ENCODE measurements at regions not wholly inside any gene's neighbourhood (a gene's known extent, or its start where the extent isn't known, plus 50 kb on each side); places are given as distances from the start of the nearest gene placed in this dataset.

DNA sequence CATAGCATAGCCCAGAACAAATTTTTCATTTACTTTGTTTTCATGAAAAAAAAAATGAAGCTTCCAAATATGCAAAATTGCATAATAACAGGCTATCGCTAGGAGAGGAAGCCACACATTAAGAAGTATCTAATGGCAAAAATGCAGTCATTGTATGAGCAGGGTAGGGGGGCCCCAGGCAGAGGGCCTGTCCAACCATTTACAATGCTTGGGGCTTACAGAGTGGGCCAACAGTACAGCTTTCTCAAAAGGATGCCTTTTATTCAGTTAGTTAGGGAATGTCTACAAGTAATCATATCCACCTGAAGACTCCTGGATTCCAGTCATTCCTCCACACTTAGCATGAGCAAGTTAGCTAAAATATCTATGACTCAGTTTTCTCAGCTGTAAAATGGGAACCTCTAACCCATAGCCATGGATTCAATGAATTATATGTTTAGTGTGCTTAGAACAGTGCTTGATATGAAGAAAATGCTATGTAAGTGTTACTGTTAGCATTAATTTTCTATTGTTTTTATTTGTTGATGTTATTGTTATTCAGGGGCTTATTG lies 117.7 kb downstream of the GAS1 start:
- no peak for DNase-seq

DNA sequence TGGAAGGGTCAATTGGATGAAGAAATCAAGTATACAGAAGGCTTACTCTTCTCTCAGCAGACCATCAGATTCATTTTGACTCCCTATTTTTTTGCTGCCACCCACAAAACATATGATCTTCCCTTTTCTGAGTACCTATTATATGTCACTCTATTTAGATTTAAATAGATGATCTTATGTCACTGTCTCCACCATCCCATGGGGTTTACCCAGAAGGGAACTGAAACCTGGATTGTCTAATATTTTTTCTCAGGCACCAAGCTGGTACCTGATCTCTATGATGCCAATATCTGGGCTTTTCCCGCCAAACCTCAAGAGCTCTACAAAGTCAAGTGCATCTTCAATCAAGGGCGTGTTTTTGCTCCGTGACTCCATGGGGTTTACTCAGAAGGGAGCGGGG lies 118.7 kb downstream of the GAS1 start:
- no peak for DNase-seq

DNA sequence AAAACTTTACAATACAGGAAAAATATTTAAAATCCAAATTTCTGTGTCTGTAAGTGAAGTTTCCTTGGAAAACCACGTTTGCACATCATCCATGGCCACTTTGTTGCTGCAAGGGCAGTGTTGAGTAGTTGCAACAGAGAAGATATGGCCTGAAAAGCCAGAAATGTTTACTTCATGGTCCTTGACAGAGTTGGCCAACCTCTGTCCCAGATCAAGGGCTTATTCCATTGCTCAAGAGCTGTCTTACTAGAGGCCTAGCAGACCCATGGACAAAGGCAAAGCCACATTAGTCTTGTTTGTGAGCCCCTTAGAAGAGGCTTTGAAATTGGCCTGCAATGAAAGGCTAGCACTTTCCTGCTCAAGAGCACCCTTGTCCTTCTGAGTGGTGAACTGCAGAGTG lies 119.4 kb downstream of the GAS1 start:
- DNase-seq, result no peak

DNA sequence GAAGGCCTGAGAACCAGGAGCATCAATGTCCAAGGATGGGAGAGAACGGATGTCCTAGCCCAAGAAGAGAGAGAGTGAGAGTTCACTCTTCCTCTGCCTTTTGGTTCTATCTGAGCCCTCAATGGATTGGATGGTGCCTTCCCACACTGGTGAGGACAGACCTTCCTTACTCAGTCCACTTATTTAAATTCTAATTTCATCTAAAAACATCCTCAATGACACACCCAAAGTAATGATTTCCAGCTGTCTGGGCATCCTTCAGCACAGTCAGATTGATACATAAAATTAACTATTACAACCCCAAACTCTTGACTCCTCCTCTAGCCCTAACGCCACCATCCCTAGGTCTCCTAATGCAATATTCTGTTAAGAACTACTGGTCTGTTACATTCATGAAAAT lies 122.0 kb downstream of the GAS1 start:
- no peak for DNase-seq

DNA sequence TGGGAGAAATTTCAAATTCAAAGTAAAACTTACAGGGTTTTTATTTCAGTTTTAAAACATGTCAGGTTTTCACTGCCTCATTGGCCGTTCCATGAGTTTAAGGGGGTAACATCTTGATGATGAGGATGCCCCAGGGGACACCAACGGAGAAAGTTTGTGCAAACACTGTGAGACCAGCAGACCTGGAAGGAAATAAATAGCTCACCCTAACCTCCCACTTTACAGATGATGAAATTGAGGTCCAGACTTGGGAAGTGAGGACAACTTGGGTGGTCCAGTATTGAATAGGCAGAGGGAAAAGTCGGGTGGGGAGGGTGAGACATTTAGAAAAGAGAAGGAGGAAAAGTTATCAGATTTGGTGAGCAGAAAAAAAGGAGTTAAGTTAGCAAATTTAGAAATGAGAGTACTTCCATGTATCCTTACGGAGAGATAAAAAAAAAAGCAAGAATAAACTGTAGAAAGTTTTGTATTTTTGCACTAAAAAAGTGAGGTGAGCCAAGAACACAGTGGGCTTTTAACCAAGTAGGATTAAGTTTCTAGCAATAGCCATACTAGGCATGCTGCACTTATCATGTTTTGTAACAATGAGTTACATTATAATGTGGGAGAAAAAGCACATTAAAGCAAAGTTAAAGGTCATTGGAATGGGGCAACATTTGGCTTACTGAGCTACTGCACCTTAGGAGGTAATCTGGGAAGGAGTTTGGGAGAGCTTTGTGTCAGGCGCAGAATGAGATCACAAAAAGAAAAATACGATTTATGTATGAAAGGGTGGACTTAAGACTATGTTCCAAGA lies 125.1 kb downstream of the GAS1 start:
- DNase-seq, result no peak

DNA sequence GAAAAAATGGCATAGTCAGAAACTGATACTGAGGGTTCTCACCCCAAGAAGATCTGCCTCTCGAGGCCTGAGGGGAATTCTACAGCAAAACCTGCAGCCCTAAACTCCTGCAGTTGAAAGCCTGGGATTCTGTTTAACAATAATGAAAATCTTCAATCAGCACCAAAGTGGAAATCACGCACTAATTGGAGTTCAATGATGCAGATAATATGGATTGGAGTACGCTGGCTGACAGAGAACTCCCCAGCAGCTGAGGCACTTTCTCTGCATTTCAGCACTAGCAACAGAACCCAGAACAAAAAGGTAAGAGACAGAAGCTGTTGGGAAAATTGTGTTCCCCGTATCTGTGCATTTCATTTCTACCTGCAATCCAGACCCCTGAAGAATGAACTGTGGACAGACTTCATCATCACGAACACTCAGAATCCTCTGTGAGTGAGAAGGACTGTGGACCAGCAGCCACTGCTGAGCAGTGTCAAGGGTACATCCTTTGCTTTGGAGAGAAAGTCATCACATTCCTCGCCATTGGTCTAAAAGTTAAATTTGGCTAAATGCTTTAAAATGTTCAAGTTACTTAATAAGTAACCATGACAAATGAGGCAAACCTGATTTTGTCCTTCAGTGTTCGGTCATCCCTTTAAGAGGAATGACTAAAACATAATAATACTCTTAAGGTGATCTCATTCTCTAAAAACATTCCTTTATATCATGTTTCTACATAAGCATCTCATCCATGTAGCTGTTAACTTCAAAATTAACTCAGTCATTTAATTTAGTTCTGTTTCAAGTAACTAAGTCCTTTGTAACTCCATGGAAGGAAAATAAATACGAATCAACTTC lies 126.1 kb downstream of the GAS1 start:
- no peak for DNase-seq

DNA sequence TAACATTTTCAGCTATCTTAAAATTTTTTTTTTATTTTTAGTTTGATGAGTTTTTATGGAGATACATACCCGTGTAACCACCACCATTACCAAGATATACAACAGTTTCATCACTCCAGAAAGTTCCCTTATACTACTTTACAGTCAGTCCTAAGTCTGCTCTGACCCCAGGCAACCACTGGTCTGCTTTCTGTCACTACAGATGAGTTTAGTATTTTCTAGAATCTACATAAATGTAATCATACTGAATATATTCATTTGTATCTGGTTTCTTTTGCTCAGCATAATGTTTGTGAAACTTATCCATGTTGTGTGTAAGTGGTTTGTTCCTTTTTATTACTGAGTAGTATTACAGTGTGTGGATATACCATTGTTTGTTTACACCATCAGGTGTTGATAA lies 127.8 kb downstream of the GAS1 start:
- no peak for DNase-seq

DNA sequence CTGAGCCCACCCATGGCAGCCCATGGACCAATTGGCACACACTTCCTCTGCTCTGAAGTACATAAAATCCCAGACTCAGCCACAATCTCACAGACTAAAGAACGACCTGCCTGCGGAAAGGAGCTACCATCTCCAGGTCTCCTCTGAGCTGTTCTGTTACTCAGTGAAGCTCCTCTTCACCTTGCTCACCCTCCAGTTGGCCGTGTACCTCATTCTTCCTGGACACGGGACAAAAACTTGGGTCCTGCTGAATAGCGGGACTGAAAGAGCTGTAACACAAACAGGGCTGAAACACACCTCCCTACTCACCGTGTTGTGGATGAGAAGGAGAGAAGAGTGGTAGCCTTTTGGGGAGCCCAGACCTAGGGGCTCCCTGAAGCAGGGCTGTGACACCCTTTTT lies 128.7 kb downstream of the GAS1 start:
- DNase-seq, result no peak

DNA sequence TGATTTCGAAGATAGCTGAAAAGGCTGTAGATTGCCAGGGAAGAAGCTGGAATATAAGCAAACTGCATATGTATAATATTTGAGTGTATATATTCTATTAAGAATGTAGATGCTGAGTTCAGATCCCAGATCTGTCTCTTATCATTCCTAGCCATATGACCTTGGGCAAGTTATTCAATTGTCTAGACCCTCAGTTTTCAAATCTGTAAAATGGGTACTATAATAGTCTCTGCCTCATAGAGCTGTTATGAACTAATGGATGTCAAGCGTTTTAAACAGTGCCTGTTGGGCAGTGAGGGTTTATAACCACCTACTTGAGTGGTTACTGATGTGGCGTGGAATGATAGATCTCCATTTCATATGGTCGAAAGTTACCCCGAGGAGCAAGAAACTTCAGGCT lies 130.4 kb downstream of the GAS1 start:
- no peak for DNase-seq

DNA sequence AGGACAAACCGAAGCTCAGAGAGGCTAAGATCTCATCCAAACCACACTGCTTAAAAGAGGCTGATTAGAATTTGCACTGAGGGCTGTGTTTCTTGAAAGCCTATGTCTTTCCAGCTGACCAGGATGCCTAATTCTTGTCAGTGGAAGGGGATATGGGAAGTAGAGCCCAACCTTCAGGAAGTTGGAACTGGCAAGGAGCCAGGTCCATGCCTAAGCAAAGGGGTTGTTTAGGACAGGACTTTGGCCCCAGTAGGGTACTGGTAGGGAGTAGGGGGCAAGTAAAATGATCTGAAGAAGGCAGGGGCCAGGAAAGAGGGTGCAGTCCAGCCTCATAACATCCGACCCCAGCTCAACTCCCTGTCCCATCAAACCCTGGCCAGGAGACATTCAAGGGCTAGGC lies 130.9 kb downstream of the GAS1 start:
- no peak for DNase-seq

DNA sequence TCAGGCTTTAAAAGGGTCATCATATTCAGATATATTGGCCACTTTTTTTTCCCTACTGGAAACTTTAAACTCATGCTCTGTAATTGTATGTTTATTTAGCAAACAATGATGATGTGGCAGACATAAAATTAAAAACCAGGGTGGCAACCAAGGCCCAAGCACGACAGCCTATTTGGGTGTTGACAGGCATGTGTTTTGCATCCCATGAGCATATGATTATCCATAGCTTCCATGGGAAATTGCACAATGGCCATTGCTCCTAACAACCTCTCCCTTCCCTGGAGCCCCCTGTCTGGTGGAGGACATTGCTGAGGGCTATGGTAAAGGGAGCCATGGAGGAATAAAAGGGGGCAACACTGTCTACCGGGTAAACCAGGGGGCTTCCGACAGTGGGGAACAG lies 134.7 kb downstream of the GAS1 start:
- no peak for DNase-seq

DNA sequence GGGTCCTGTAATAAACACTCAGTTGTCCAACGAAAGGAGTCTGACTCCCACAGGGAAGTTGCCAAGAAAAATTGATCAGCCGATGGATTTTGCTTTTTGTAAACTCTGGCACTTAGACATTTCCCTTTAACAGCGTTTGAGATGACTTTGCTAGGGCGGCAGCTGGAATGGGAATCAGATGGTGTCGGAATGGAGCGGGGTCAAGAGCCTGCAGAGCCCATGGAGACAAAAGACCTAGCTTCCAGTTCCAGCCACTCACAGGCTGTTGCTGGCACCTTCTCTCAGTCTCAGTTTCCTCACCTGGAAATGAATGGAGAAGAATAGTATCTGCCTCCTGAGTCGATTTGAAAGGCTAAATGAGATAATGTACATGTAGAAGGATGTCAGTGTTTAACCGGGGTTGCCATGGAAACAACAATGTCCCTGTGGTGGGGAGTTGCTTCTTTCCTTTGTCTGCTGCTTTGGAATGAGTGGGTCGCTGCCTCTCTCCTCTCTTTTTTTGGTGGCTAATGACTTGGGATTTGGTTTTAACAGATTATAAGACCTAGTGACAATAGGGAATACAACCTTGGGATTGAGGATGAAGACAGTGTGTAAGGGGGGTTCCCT lies 137.4 kb downstream of the GAS1 start:
- DNase-seq, result no peak

DNA sequence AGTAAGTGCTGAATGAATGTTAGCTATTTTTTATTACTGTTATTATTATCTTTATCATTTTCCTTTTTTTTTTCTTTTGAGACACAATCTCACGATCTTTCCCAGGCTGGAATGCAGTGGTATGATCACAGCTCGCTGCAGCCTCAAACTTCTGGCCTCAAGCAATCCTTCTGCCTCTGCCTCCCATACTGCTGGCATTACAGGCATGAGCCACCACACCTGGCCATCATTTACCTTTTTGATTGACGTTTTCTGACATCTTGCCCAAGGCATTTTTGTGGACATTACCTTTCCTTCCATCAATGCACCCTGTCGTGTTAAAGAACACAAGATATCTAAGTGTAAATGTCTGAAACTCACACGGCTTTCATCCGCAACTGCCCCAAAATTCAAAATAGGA lies 138.2 kb downstream of the GAS1 start:
- no peak for DNase-seq

DNA sequence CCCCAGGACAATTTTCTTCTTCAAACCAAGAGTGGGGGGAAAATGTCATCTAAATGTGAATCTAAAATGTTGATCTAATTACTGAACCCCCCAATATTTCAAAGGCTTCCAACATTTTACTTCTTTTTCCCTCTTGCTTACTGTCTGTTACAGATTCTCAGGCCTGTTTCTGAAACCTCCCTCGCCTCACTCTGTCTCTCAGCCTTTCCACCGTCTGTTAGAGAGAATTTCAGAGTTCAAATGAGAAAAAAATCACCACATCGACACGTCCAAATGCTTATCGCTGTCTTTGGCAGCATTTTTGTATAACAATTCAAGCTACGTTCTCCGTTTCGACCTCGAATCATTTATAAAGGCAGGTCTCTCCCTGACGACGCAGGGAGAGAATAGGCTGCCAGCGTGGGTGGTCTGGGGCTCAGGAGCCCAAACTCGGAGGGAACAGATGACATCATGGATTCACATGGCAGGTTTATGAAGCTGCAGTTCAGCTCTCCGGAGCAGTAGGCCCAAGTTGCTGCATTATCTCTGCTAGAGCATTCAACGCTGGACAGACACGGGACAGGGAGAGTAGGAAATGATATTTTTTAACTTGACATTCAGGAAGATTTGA lies 139.8 kb downstream of the GAS1 start:
- no peak for DNase-seq

DNA sequence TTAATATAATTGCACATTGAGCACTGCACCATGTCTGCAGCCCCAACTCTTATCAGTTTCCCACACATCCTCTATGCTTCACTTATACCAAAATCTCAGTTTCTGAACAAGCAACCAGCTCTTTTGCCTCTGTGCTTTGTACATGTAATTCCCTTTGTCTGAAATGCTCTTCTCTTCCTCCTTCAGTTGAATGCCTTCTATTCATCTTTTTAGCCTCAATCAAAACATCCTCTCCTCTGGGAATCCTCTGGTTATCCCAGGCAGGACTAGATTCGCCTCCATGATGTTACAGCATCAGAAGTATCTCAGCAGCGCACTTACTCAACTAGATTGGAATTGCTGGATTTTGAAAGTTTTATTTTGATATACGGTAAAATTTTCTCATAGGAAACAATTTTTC lies 143.3 kb downstream of the GAS1 start:
- no peak for DNase-seq

DNA sequence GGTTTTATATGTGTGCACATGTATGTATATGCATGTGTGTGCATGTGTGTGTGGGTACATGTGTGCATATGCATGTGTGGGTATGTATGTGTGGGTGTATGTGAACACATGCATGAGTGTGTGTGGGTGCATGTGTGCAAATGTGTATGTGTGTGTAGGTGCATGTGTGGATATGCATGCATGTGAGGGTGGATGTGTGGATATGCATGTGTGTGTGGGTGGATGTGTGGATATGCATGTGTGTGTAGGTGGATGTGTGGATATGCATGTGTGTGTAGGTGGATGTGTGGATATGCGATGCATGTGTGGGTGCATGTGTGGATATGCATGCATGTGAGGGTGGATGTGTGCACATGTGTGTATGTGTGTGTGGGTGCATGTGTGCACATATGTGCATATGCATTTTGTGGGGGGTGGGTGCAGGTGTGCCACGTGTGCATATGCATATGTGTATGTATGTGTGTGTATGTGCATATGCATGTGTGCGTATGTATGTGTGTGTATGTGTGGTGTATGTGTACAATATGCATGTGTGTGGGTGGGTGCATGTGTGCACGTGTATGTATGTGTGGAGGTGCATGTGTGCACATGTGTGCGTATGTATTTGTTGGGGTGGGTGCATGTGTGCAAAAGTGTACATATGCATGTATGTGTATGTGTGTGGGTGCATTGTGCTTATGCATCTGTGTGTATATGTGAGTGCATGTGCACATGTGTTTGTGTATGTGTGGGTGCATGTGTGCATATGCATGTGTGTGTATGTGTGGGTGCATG lies 144.2 kb downstream of the GAS1 start:
- no peak for DNase-seq

DNA sequence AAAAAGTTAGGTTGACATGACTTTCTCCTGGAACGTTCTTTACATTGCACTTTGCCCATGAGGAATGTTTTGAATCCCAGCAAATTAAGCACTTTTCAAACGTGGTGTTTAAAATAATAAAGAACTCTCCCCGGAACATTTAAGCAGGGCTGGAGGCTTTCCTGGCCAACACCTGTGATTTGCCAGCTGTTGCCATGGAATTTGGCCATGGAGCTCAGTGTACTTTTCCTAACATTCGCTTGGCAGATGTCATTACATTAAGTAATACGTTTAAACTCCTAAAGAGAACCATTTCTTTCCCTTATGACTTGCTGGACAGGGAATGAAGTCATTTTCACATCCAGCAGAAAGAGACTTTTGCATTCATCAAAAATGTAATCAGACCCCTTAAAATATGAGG lies 146.1 kb downstream of the GAS1 start:
- no peak for DNase-seq

DNA sequence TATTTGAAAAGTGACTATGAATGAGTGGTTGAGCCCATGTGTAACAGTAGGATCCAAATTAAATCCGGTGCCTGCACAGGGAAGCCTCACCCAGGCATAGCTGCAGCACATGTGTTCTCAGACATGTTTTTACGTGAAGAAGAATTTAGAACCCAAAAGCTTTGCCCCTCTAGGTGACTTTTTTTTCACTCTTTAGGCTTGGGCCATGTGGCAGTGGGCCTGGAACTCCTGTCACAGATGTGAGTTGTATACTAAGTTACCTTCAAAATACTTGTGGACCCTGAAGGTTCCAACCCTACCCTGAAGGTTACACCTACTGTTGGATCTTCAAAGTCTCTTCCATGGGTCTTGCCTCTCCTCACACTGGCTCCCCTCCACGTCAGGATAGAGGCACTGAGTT lies 146.6 kb downstream of the GAS1 start:
- DNase-seq, result no peak

DNA sequence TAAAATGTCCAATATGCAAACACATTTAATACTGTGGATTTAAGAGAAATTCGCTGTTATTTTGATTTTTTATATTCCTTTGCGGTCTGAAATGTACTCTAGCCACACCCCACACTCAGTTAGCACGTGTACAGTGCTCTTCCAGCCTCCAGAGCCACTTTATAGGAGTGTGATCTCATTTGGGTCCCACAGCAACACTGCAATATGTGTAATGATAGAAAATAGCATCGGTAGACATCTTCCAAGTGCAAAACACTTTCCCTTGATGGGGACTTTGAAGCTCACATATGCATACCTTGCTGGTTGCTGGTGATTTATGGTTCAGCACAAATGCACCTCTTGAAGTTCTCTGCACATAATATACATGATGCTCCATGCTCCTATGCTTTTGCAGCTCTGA lies 148.3 kb downstream of the GAS1 start:
- DNase-seq, result no peak

DNA sequence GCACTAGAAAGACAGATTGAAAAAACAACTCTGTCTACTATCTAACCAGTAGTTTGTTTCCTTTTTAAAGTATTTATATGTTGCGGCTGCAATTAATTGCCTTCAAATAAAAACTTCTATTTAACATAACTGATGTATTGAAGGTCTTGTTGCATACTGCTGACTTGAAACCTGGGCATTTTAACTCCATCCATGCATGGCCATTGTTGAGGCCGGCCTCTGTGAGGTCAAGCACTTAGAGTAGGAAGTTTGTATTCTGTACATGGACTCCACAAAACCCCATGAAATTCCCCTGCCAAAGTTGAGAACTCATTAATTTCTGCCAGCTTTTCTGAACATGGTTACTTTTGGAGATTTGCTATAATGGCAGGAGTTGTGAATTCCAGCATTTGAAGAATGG lies 150.6 kb downstream of the GAS1 start:
- DNase-seq, result no peak

DNA sequence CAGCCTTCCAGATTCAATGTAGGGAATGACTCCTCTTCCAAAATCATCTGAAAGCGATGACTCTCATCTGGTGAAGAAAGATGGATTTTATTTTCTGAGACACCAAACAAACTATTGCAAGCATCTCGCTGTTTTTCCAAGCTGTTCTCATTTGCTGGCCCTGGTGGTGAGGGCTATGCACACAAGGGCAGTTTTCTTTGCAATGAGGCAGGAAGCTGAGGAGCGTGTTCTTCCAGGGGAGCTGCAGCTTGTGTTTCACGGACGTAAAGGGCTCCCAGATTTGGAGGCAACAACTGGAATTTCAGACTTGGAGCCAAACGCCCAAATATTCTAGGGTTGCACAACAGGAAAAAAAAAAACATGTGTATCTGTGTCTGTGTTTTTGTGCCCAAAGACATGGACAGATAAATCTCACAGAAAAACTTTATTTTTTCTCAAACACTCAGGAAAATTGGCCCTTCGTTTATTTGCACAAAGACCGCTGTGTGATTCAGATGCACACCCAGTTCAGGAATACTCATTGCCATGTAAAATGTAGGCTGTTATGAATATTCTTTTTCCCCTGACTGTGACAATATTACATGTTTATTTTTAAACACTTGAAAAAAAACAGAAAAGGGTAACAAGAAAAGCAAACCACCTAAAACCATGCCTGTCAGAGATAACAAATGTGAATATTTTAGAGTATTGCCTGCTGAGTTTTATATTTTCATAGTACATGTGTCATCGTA lies 151.3 kb downstream of the GAS1 start:
- DNase-seq, result no peak

DNA sequence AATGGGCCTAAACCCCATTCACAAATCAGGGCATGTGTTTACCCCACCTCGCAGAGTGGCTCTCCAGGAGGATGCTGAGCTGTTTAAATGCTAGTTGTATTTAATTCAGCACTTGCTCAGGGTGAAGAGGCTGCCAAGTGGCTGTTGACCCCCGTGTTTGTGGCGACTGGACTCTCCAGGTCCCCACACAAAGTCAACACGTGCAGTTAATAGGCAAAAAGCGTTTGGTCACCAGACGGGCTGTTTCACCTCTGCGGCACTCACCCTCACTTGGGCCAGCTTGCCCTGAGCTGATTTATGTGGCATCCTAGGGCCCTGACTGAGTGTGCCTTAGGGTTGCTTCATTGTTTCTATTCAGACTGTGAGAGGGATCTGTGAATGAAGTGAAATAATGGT lies 152.3 kb downstream of the GAS1 start:
- DNase-seq, result no peak
